ENCODE measurements at regions not wholly inside any gene's neighbourhood (a gene's known extent, or its start where the extent isn't known, plus 50 kb on each side); places are given as distances from the start of the nearest gene placed in this dataset.

DNA sequence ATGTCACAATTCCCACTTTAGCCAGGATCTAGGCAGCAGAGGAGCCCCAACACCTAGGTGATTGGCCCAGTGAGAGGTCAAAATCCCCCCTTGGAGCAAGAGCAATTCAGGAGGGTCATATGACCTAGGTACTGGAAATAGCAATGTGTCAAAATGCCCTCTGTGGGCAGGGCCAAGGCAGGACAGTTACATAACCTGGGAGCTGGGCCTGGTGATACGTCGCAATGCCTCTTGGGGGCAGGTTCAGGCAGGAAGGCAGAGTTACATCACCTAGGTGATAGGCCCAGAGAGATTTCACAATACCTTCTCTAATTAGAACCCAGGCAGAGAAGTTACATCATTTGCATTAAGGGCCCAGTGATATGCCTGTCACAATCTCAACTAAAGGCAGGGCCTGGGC, 1906.3 kb downstream of the TP53TG3F start:
- H3K27me3 ChIP-seq (ENCODE audit: control insufficient read depth, insufficient read depth, low read length), result no peaks in the 10 kb centered on the region
- no peak overlapping the region for H3K4me3 ChIP-seq (ENCODE audit: low read depth, low read length)
- no peaks in the 10 kb centered on the region for H3K36me3 ChIP-seq (ENCODE audit: control insufficient read depth, insufficient read depth, low read length)
- TF ChIP-seq, protein P1, sequence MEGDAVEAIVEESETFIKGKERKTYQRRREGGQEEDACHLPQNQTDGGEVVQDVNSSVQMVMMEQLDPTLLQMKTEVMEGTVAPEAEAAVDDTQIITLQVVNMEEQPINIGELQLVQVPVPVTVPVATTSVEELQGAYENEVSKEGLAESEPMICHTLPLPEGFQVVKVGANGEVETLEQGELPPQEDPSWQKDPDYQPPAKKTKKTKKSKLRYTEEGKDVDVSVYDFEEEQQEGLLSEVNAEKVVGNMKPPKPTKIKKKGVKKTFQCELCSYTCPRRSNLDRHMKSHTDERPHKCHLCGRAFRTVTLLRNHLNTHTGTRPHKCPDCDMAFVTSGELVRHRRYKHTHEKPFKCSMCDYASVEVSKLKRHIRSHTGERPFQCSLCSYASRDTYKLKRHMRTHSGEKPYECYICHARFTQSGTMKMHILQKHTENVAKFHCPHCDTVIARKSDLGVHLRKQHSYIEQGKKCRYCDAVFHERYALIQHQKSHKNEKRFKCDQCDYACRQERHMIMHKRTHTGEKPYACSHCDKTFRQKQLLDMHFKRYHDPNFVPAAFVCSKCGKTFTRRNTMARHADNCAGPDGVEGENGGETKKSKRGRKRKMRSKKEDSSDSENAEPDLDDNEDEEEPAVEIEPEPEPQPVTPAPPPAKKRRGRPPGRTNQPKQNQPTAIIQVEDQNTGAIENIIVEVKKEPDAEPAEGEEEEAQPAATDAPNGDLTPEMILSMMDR (IDR thresholded peaks at IDR 0.05; ENCODE audit: insufficient read depth, low read length, severe bottlenecking), result no peak
- FAIRE-seq, result no peak
- peak; percentile 57 for DNase-seq (ENCODE audit: low read depth)

DNA sequence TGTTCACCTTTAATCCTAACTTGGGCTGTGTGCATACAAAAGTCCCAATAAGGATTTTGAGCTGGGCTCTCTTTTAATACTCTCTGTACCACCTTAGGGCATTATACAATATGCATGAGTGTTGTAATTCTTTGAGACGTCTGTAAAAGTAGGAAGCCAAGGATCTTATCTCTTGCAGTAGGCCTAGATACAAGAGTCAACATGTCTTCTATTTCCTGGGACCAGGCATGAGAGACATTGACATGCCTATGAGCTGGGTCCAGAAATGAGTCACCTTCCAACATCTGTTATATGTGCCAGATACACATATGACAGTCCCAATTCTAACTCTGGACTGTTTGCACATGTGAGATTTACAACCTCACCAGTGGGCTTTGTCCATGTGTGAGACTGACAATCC, 1911.2 kb downstream of the TP53TG3F start:
- FAIRE-seq (no peak), DNase-seq (ENCODE audit: low read depth) (peak; percentile 62)
- TF ChIP-seq, protein P1 (IDR thresholded peaks at IDR 0.05; ENCODE audit: insufficient read depth, low read length, severe bottlenecking), result no peak
- no peak overlapping the region for H3K4me3 ChIP-seq (ENCODE audit: low read depth, low read length)
- no peaks in the 10 kb centered on the region for H3K27me3 ChIP-seq (ENCODE audit: control insufficient read depth, insufficient read depth, low read length)
- no peaks in the 10 kb centered on the region for H3K36me3 ChIP-seq (ENCODE audit: control insufficient read depth, insufficient read depth, low read length)

DNA sequence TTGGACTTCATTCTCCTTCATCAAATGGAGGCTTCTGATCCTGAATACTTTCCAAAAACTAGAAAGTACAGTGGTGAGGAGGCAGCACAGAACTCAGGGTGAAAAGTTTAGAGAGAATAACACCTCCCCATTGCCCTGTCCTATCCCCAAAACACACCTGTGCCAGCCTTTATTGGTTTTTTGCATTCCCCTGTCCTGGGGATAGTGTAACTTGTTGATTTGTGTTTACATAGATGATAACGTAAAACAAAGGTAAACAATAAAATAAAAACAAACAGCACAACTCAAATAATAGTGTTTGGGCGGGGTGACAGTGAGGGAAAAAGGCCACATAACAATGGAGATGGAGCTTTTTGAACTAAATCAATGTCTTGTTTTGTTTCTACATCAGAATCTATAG, 1917.7 kb downstream of the TP53TG3F start:
- TF ChIP-seq, protein P1 (IDR thresholded peaks at IDR 0.05; ENCODE audit: insufficient read depth, low read length, severe bottlenecking), result no peak
- H3K27me3 ChIP-seq (ENCODE audit: control insufficient read depth, insufficient read depth, low read length), result no peaks in the 10 kb centered on the region
- FAIRE-seq, result no peak

DNA sequence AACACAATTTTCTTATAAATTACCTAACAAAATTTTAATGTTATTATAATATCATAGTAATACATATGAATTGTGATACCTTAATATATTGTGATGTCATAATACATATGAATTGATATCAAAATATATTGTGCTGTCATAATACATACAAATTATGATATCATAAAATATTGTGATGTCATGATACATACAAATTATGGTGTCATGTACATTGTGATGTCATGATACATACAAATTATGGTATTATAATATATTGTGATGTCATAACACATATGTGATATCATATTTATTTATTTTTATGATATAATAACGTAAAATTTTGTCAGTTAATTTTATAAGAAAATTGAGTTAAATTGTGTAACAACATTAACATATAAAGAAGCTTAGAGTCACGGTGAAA, 1927.2 kb downstream of the TP53TG3F start:
- Histone ChIP-seq H3K36me3 (ENCODE audit: control insufficient read depth, insufficient read depth, low read length) (no peaks in the 10 kb centered on the region), H3K4me3 (ENCODE audit: low read depth, low read length) (no peak overlapping the region), H3K27me3 (ENCODE audit: control insufficient read depth, insufficient read depth, low read length) (no peaks in the 10 kb centered on the region)
- DNase-seq (ENCODE audit: low read depth) (no peak), FAIRE-seq (no peak)
- TF ChIP-seq, protein P1 (IDR thresholded peaks at IDR 0.05; ENCODE audit: insufficient read depth, low read length, severe bottlenecking), result no peak

More for the DNA sequence above, 1917.7 kb downstream of the TP53TG3F start:
- no peak overlapping the region for H3K4me3 ChIP-seq (ENCODE audit: low read depth, low read length)
- H3K36me3 ChIP-seq (ENCODE audit: control insufficient read depth, insufficient read depth, low read length), result no peaks in the 10 kb centered on the region
- no peak for DNase-seq (ENCODE audit: low read depth)

DNA sequence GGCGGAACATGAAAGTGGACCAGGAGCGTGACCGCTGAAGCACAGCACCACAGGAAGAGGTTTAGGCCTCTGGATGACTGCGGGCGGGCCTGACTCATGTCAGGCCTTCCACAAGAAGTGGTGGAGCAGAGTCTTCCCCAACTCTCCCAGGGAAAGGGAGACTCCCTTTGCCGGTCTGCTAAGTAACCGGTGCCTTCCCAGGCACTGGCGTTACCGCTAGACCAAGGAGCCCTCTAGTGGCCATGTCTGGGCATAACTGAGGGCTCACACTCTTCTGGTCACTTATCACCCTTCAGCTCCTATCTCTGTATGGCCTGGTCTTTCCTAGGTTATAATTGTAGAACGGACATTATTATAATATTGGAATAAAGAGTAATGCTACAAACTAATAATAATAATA, 1931.9 kb downstream of the TP53TG3F start:
- peak; percentile 48 for DNase-seq (ENCODE audit: low read depth)
- TF ChIP-seq, protein P1 (IDR thresholded peaks at IDR 0.05; ENCODE audit: insufficient read depth, low read length, severe bottlenecking), result peak; percentile 69
- H3K36me3 ChIP-seq (ENCODE audit: control insufficient read depth, insufficient read depth, low read length), result no peaks in the 10 kb centered on the region
- no peaks in the 10 kb centered on the region for H3K27me3 ChIP-seq (ENCODE audit: control insufficient read depth, insufficient read depth, low read length)
- FAIRE-seq, result no peak
- no peak overlapping the region for H3K4me3 ChIP-seq (ENCODE audit: low read depth, low read length)

DNA sequence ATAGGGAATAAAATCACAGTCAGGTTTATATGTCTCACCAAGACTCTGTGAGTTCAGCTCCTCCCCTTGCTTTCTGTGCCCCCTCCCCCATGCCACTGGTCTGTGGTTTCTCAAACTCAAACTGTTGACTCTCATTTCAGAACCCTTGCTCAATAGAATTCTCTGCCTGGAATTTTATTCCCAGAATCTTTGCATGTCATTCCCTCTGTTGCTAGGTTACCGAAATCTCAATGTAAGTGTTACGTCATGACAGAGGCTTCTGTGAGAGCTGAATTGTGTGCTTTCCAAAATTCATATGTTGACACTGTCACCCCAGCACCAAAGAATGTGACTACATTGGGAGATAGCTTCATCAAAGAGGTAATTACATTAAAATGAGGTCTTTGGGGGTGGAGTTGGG, 1938.8 kb downstream of the TP53TG3F start:
- TF ChIP-seq, protein P1 (IDR thresholded peaks at IDR 0.05; ENCODE audit: insufficient read depth, low read length, severe bottlenecking), result no peak
- no peak for DNase-seq (ENCODE audit: low read depth)
- Histone ChIP-seq H3K4me3 (ENCODE audit: low read depth, low read length) (no peak overlapping the region), H3K36me3 (ENCODE audit: control insufficient read depth, insufficient read depth, low read length) (no peaks in the 10 kb centered on the region), H3K27me3 (ENCODE audit: control insufficient read depth, insufficient read depth, low read length) (no peaks in the 10 kb centered on the region)
- FAIRE-seq, result no peak
